ENCODE measurements at regions not wholly inside any gene's neighbourhood (a gene's known extent, or its start where the extent isn't known, plus 50 kb on each side); places are given as distances from the start of the nearest gene placed in this dataset.

- no peak for DNase-seq
Observed at GRCh38 chr17:77593081-77593480, 365.4 kb upstream of the TNRC6C start.

- no peak for DNase-seq
Observed at GRCh38 chr17:77594416-77595209, 363.9 kb upstream of the TNRC6C start.

DNA sequence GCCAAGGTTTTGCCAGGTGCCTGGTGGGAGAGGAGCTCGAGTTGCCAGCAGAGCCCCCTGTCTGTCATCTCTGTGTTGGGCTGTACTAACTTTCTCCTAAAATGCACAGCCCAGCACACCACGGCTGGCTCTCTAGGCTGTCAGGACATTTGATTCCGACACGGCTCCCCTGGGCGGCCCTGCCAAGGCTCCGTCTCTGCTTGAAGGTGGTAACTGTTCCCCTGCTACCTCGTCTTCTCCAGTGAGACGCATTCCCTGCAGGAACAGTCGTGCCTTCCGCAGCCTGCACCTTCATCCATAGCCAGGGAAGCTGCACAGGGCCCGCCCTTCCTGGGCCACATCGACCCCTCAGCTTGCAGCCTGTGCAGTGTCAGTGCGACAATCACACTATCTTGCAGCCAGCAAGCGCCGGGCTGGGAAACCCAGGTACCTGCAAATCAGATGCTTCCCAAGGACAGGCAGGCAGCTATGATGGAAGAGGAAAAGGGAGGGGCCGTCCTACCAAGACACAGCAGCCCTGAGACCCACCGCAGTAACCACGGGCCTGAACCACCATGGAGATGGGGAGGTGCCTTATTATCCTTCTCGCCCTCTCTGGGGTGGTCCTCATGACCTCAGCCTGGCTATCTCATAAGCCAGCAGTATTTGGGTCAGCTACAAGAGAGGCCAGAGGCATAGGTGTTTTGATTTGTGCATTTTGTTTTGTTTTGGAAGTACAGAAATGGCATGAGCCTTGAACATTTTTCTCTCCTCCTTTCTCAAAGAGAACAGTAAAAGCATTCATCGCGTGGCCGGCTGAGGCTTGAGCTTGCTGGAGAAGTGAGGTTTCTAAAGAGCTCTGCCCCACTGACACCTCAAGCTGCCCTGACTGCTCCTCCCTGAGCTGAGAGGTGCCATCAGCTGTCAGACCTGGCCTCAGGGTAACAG lies 361.7 kb upstream of the TNRC6C start:
- DNase-seq = no peak

DNA sequence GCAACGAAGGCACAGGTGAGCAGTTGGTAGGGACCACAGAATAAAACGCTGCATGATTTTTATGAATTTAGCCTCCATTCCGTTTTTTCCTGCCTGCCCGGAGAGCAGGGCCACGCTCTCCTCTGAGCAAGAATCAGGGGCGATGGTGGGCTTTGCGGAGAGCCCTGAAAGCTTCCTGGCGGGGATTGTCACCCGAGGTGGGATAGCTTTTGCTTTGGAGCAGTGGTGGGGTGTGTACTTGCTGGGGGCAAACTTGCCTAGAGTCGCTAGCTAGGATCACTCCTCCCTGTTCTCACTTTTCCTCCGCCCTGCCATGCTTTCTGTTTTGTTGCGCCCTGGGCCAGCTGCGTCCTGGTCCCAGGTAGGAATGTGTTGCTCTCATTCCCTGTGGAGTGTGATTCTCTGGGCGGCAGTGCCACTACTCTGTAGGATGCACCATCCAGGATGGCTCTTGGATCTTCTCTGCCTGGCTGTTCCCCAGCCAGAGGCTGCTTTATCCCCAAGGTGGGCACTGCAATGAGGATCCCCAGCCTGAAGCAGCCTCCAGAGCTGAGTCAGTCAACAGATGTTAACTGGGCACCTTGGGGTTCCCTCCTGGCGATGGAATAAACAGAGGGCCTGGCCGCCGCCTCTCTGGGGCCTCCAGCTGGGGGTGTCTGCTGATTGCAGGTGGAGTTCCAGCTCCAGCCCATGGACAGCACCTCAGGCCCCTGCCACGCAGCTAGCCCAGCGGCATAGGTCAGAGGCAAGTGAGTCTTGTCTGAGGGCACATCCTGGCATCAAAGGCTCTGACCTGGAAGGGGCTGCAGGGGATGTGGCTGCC lies 360.9 kb upstream of the TNRC6C start:
- DNase-seq = no peak

- no peak for DNase-seq
Observed at GRCh38 chr17:77598241-77598620, 360.3 kb upstream of the TNRC6C start.

DNA sequence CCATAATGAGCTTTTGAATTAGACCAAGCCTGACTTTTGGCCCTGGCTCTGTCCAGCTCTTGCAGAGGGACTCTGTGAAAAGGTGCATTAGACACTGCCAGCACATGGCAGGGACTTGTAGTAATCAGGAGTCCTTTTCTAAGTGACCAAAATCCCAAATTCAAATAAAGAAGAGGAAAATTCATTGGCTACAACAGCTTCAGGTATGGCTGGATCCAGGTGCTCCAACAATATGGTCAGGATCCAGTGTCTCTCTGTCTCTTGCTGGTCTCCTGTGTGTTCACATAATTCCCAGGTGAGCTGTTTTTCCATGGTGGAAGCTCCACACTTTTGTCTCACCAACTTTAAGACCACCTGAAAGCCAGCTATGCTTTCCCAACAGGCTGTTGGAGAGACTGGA lies 358.8 kb upstream of the TNRC6C start:
- DNase-seq = no peak

DNA sequence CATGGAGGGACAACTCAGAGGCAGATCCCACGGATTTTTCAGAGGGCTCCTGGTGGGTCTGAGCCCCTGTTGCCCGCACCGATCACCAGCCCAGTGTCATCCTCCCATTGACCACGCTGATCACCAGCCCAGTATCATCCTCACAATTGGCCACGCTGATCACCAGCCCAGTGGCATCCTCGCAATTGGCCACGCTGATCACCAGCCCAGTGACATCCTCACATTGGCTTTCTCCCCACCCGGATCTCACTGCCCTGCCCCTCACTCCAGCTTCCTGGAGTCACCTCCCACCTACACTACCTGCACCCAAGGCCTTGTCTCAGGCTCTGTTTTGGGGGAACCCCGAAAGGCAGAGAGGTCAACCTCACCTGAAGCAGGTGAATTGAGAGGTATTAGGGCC lies 358.2 kb upstream of the TNRC6C start:
- DNase-seq = no peak

GRCh38 chr17:77601054-77601979 lies 357.2 kb upstream of the TNRC6C start:
- DNase-seq = no peak

GRCh38 chr17:77602062-77602746 lies 356.3 kb upstream of the TNRC6C start:
- no peak for DNase-seq

GRCh38 chr17:77602883-77603640 lies 355.4 kb upstream of the TNRC6C start:
- DNase-seq = no peak

DNA sequence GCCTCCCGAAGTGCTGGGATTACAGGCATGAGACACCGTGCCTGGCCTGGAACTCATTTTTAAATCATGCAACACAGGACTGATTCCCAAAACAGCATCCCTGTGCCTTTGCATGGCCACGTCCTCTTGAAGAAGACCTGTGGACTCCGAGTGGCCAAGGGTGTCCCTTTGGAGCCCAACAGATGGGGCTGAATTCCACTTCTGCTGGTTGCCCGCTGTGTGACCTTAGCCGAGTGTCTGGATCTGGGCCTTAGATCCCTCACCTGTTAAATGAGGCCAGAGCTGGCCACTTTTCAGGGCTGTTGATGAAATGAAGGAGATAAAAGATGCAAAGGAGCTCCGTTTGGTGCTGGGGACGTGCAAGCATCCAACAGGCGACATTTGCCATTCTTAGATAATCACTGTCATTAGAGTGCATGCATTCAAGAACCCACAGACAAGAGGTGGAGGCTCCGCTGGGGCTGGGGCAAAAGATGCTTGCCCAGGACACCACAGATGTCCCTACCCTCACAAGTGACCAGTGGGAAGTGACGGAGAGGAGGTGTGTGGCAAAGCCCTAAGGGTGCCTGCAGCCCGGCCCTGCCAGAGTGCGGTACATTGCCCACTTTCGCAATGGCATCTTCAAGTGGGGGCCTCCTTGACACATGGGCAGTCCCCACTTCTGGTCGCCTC lies 354.1 kb upstream of the TNRC6C start:
- no peak for DNase-seq

DNA sequence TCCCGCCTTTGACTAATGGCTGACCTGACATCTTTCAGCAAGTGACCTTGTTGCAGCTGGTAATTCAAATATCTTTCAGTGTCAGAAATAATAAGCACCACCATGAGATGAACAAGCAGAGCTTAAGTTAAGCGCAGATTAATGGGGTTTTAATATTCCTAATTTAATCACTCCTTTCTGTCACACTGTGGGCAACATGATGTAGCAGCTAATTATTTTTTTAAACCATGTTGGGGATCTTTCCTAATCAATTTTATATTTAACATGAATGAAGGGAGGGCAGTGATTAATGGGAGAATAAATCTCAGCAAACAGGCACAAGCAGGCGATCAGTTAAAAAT lies 353.6 kb upstream of the TNRC6C start:
- no peak for DNase-seq

DNA sequence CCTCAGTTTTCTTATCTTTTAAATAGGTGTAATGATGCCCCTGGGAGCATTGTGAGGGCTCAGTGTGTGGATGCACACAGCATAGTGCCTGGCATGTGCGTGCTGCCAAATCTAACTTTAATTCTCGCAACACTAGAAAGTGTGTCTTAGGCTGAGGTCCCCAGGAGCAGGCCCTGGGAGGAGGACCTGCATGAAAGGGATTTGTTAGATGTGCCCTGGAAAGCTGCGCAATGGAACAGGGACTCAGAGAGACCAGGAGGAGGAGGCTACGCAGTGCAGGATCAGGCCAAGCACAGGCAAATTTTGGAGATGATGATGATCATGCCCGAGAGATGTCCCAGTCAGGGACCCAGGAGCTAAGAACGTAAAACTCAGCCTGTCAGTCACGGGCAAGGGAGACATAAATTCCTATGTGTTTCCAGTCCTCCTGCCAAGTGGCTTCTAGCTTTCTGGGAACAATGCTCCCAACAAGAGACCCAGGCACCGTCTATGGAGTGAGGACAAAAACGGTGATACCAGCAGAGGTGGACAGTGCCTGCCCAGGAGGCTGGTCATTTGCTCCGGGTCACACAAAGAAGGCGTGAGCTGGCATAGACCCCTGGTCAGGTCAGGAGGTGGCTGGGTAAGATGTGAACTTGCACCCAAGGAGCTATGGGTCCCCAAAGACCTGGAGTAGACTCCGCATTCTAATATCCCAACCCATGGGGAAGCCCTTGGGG lies 352.2 kb upstream of the TNRC6C start:
- no peak for DNase-seq

GRCh38 chr17:77606865-77607210 lies 351.7 kb upstream of the TNRC6C start:
- DNase-seq = no peak

- DNase-seq = no peak
Observed at GRCh38 chr17:77607606-77608005, 350.9 kb upstream of the TNRC6C start.

- DNase-seq = no peak
Observed at GRCh38 chr17:77608431-77608830, 350.1 kb upstream of the TNRC6C start.

DNA sequence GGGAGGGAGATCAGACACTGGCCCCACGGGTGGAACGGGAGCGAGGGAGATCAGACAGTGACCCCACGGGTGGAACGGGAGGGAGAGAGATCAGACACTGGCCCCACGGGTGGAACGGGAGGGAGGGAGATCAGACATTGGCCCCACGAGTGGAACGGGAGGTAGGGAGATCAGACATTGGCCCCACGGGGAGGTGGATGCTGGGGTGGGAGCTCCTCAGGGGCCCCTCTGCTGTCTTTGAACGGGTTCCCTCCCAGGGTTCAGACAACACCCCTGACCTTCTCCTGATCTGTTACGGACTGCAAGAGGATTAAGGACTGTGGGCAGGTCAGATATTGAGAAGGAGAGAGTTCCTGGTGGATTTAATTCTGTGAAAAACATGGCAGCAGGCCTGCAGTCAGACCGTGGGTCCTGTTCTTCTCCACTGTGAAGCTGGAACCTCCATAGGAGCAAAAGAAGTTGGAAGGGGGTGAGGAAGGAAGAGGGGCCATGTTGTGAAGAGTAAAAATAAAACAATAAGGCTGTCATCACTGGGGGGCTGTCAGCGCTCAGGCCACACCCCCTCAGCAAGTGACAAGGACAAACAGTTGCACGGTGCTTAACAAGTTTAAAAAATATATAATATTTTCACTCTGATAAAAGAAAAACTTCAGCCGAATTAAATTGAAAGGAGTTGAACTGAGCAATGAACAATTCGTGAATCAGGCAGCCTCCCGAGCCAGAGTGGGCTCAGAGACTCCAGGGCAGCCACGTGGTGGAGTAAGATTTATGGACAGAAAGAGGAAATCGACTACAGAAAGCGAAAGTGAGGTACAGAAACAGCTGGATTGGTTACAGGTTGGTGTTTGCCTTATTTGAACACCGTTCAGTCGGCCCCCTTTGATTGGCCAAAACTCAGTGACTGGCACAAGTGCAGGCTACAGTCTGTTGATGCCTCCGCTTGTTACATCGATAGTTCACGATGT lies 348.7 kb upstream of the TNRC6C start:
- no peak for DNase-seq

DNA sequence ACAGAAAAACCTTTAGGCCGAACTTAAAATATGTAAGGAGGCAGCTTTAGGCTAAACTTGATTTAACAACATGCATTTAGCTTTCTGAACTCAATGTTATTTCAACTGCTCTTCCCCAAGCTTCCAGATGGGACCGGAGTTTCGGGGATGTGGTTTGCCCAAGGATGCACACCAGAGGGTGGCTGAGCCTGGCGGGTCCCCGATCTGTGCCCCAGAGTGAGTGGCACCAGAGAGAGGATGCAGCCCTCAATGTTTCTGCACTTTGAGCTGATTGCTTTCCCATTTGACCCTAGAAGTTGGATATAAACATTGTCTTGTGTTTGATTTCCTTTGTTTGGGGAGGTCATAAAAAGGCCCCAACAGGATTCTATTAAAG lies 348.0 kb upstream of the TNRC6C start:
- no peak for DNase-seq
